HepG2 (cell line): ENCODE measurements at regions not wholly inside any gene's neighbourhood (a gene's known extent, or its start where the extent isn't known, plus 50 kb on each side); places are given as distances from the start of the nearest gene placed in this dataset.

Experiments
- ATAC-seq: fragments of 200-7000 bp; cut with Tn5 transposase; 3 replicates; pipeline ENCODE4 v1.9.1; 2020; ENCODE audit warnings: mild to moderate bottlenecking, moderate library complexity
- BruUV-seq: library from RNA; stranded (reverse); fragments of 400-500 nt; replicated peaks from 2 replicates; lab custom pipeline; 2021; lab: Mats Ljungman, UMichigan
- CTCF ChIA-PET: fragments of 300-600 bp; formaldehyde crosslinking; extraction: SDS; loops from one replicate; lab custom pipeline; 2021; ENCODE audit warnings: low total read pairs, inconsistent platforms, low intra/inter-chr PET ratio; lab: Yijun Ruan, JAX
- POLR2A ChIA-PET: fragments of 350-600 bp; sonication (Branson Sonifier 250); formaldehyde crosslinking; loops from one replicate; lab custom pipeline; 2020; ENCODE audit warnings: antibody characterized with exemption, inconsistent platforms; lab: Yijun Ruan, JAX
- DNase-seq: peaks from one replicate; pipeline ENCODE4 v3.0.0-alpha.2; 2015; ENCODE audit warnings: low spot score
- FAIRE-seq: peaks from 3 replicates; lab custom pipeline; 2011; peaks lifted over from hg19 to GRCh38; lab: Jason Lieb, UNC
- H2AFZ ChIP-seq: one replicate; pipeline ENCODE4 v1.6.1; 2011; ENCODE audit warnings: low read length, inconsistent platforms
- H3K27ac ChIP-seq: fragments of 300-600 bp; 3 replicates; pipeline ENCODE4 v1.8.0; 2011; ENCODE audit warnings: mixed run types, mild to moderate bottlenecking, mixed read lengths, low read length, inconsistent platforms; ENCODE audit not compliant: insufficient read depth; ENCODE audit errors: extremely low read length
- H3K27me3 ChIP-seq, 2 experiments: fragments of 200-600 bp in 1 of 2; 2 replicates in 1 of 2; 3 replicates in 1 of 2; pipeline versions ENCODE4 v1.6.0 to v1.8.0; 2011; ENCODE audit warnings: low read length in 2 of 2, mild to moderate bottlenecking in 2 of 2, moderate library complexity in 2 of 2, inconsistent platforms in 1 of 2; ENCODE audit not compliant: insufficient read depth in 2 of 2, control insufficient read depth in 1 of 2
- H3K36me3 ChIP-seq, 2 experiments: fragments of 200-600 bp in 1 of 2; replicated peaks in 1 of 2; 2 replicates in 1 of 2; 3 replicates in 1 of 2; pipeline versions ENCODE4 v1.5.1 to v1.8.0; 2011; ENCODE audit warnings: low read length in 2 of 2, inconsistent platforms in 1 of 2; ENCODE audit not compliant: insufficient read depth in 2 of 2, control insufficient read depth in 1 of 2
- H3K4me1 ChIP-seq: 2 replicates; pipeline ENCODE4 v1.5.1; 2012; ENCODE audit warnings: low read length, inconsistent platforms; ENCODE audit not compliant: insufficient read depth
- H3K4me2 ChIP-seq: 2 replicates; pipeline ENCODE4 v1.6.0; 2011; ENCODE audit warnings: low read depth, low read length, inconsistent platforms
- H3K4me3 ChIP-seq, 3 experiments: fragments of 200-600 bp in 1 of 3; sonication (generic), shearing (Covaris generic) in 1 of 3; replicated peaks in 1 of 3; 2 replicates each; pipeline ENCODE4 v1.5.1; 2011 to 2016; ENCODE audit warnings: low read length in 3 of 3, inconsistent platforms in 2 of 3, low read depth in 2 of 3, mild to moderate bottlenecking in 2 of 3, control low read depth in 1 of 3, mixed read lengths in 1 of 3; ENCODE audit not compliant: insufficient read depth in 1 of 3
- H3K79me2 ChIP-seq: one replicate; pipeline ENCODE4 v1.6.1; 2011; ENCODE audit warnings: low read length, inconsistent platforms; ENCODE audit not compliant: insufficient read depth
- H3K9ac ChIP-seq: 2 replicates; pipeline ENCODE4 v1.6.0; 2011; ENCODE audit warnings: mild to moderate bottlenecking, low read depth, low read length, inconsistent platforms; ENCODE audit not compliant: insufficient read depth
- H3K9me3 ChIP-seq: 2 replicates; pipeline ENCODE4 v1.5.1; 2012; ENCODE audit warnings: mild to moderate bottlenecking, low read length
- H4K20me1 ChIP-seq: 2 replicates; pipeline ENCODE4 v1.6.0; 2011; ENCODE audit warnings: inconsistent platforms, mild to moderate bottlenecking, low read length, moderate library complexity; ENCODE audit not compliant: insufficient read depth
- CBX2 ChIP-seq, 2 experiments: fragments of 200-600 bp in 1 of 2; sonication (generic); formaldehyde crosslinking in 1 of 2; IDR thresholded peaks; 2 replicates each; pipeline versions ENCODE4 v1.7.0 to v1.8.1; 2018 to 2022; ENCODE audit warnings: low read depth in 2 of 2, low read length in 1 of 2, mild to moderate bottlenecking in 1 of 2, missing genetic modification reagents in 1 of 2
- FUBP1 ChIP-seq: sonication (generic); formaldehyde crosslinking; IDR thresholded peaks from 2 replicates; pipeline ENCODE4 v1.5.1; 2020; ENCODE audit warnings: missing genetic modification reagents, mild to moderate bottlenecking, borderline replicate concordance
- HIVEP1 ChIP-seq: sonication (generic); formaldehyde crosslinking; IDR thresholded peaks from 2 replicates; pipeline ENCODE4 v1.4.0; 2020; ENCODE audit warnings: mild to moderate bottlenecking, missing genetic modification reagents
- KLF11 ChIP-seq: IDR thresholded peaks from 2 replicates; pipeline ENCODE4 v1.6.1; 2016; ENCODE audit warnings: missing compliant biosample characterization
- WIZ ChIP-seq: sonication (generic); formaldehyde crosslinking; IDR thresholded peaks from 2 replicates; pipeline ENCODE4 v1.5.1; 2020; ENCODE audit warnings: mild to moderate bottlenecking, missing genetic modification reagents
- ZBTB42 ChIP-seq: sonication (generic); formaldehyde crosslinking; IDR thresholded peaks from 2 replicates; pipeline ENCODE4 v1.5.0; 2020; ENCODE audit warnings: mild to moderate bottlenecking, missing genetic modification reagents
- ZNF17 ChIP-seq: sonication (generic); formaldehyde crosslinking; IDR thresholded peaks from 2 replicates; pipeline ENCODE4 v1.5.0; 2020; ENCODE audit warnings: mild to moderate bottlenecking, missing genetic modification reagents
- WGBS: methylation state at CpG from one replicate; pipeline ENCODE4 v1.1.6; 2017; ENCODE audit warnings: low lambda C conversion rate; 5-methylcytosine and 5-hydroxymethylcytosine counted together
- in situ Hi-C: cut with HindIII; loops from 2 replicates; pipeline ENCODE4 v1.10.0; 2017; ENCODE audit warnings: low pct_unique_long_range_greater_than_20kb; ENCODE audit not compliant: extremely low pct_ligation_motif_present
- intact Hi-C: fragments of 100-400 bp; cut with micrococcal nuclease; formaldehyde crosslinking; loops from one replicate; pipeline ENCODE4 v1.10.0; 2022; ENCODE audit not compliant: unreplicated experiment
- TF ChIP-seq, protein P1 (sequence below): sonication (generic); formaldehyde crosslinking; IDR thresholded peaks from 2 replicates; pipeline ENCODE4 v1.4.0; 2020; ENCODE audit warnings: mild to moderate bottlenecking, missing genetic modification reagents
- TF ChIP-seq, protein P2 (sequence below), 2 experiments: sonication (generic) in 1 of 2; formaldehyde crosslinking in 1 of 2; IDR thresholded peaks; 2 replicates each; pipeline versions ENCODE4 v1.6.1 to v1.9.0; 2014 to 2022; ENCODE audit warnings: antibody characterized with exemption in 1 of 2, borderline replicate concordance in 1 of 2, inconsistent platforms in 1 of 2, low read depth in 1 of 2, missing genetic modification reagents in 1 of 2

GRCh38 chr14:65810322-65810721 is 397.8 kb downstream of the FUT8 start (continued):
- TF ChIP-seq HIVEP1 (no peak), ZNF17 (CRISPR knock-in tag) (no peak), KLF11 (CRISPR knock-in tag) (no peak)
- TF ChIP-seq, all 625 proteins: peak for 0

DNA sequence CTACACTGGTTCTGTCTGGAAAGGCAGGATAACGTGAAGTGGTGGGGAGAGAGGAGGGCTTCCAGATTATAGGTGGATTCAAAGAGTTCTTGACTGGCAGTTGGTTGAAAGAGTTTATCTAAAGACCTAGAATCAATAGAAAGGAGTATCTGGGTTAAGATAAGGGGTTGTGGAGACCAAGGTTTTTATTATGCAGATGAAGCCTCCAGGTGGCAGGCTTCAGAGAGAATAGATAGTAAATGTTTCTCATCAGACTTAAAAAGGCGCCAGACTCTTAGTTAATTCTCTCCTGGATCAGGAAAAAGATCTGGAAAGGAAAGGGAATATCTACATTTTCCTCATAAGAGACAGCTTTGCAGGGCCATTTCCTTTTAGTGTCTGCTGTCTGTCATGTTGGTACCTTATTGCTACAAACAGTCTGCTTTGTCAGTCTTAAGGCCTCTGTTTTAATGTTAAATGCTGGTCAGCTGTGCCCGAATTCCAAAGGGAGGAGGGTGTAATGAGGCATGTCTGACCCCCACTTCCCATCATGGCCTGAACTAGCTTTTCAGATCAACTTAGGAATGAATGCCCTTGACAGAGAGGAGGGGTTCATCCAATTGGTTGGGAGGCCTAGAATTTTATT is 401.3 kb downstream of the FUT8 start:
- POLR2A ChIA-PET: no interaction called here
- no peak for ATAC-seq
- no peak for DNase-seq
- no peaks in the 10 kb centered on the region for H4K20me1 ChIP-seq
- no peaks in the 10 kb centered on the region for H3K79me2 ChIP-seq
- H2AFZ ChIP-seq: no peak overlapping the region
- no peak for FAIRE-seq
- CTCF ChIA-PET: no interaction called here
- 35% methylated on average over 3 of the region's 3 CpGs for WGBS
- intact Hi-C loops: no loop called here
- no peak overlapping the region for H3K27ac ChIP-seq
- no peaks in the 10 kb centered on the region for H3K4me1 ChIP-seq
- H3K36me3 ChIP-seq: no peaks in the 10 kb centered on the region
- no TSS peak for BruUV-seq
- TF ChIP-seq, protein P1, sequence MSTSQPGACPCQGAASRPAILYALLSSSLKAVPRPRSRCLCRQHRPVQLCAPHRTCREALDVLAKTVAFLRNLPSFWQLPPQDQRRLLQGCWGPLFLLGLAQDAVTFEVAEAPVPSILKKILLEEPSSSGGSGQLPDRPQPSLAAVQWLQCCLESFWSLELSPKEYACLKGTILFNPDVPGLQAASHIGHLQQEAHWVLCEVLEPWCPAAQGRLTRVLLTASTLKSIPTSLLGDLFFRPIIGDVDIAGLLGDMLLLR (CRISPR knock-in tag): no peak
- TF ChIP-seq WIZ (CRISPR knock-in tag): no peak
- TF ChIP-seq, protein P2, sequence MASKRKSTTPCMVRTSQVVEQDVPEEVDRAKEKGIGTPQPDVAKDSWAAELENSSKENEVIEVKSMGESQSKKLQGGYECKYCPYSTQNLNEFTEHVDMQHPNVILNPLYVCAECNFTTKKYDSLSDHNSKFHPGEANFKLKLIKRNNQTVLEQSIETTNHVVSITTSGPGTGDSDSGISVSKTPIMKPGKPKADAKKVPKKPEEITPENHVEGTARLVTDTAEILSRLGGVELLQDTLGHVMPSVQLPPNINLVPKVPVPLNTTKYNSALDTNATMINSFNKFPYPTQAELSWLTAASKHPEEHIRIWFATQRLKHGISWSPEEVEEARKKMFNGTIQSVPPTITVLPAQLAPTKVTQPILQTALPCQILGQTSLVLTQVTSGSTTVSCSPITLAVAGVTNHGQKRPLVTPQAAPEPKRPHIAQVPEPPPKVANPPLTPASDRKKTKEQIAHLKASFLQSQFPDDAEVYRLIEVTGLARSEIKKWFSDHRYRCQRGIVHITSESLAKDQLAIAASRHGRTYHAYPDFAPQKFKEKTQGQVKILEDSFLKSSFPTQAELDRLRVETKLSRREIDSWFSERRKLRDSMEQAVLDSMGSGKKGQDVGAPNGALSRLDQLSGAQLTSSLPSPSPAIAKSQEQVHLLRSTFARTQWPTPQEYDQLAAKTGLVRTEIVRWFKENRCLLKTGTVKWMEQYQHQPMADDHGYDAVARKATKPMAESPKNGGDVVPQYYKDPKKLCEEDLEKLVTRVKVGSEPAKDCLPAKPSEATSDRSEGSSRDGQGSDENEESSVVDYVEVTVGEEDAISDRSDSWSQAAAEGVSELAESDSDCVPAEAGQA (IDR thresholded peaks at IDR 0.05; ENCODE audit: low read depth): no peak
- TF ChIP-seq, protein P2 (CRISPR knock-in tag; IDR thresholded peaks at IDR 0.05; ENCODE audit: borderline replicate concordance): no peak
- TF ChIP-seq CBX2 (IDR thresholded peaks at IDR 0.05; ENCODE audit: low read depth, low read length): no peak
- no peak for TF ChIP-seq CBX2 (CRISPR knock-in tag; IDR thresholded peaks at IDR 0.05; ENCODE audit: low read depth)
- no peak for TF ChIP-seq FUBP1 (CRISPR knock-in tag)
- TF ChIP-seq ZBTB42 (CRISPR knock-in tag): no peak
- no peak overlapping the region for H3K4me2 ChIP-seq
- no peaks in the 10 kb centered on the region for H3K27me3 ChIP-seq
- in situ Hi-C loops: no loop called here
- peaks cover 3% of the 10 kb centered on the region; the same call in 1 of the 2 replicates for H3K9me3 ChIP-seq
- H3K4me3 ChIP-seq: no peak overlapping the region
- no peak overlapping the region for H3K9ac ChIP-seq
